ENCODE measurements at regions not wholly inside any gene's neighbourhood (a gene's known extent, or its start where the extent isn't known, plus 50 kb on each side); places are given as distances from the start of the nearest gene placed in this dataset.

- no peak overlapping the region for H3K4me3 ChIP-seq (ENCODE audit: low read depth, low read length)
- no peak for TF ChIP-seq CTCF (IDR thresholded peaks at IDR 0.05; ENCODE audit: low read depth, low read length, missing control alignments)
- no peak for DNase-seq (ENCODE audit: low read depth)
- in situ Hi-C loops (cut with HindIII; ENCODE audit: low sequenced_read_pairs): no loop called here
Observed at GRCh38 chr17:13135506-13135905, 117.7 kb upstream of the ELAC2 start.

- H3K4me3 ChIP-seq (ENCODE audit: low read depth, low read length): no peak overlapping the region
- in situ Hi-C loops (cut with HindIII; ENCODE audit: low sequenced_read_pairs): no loop called here
- DNase-seq (ENCODE audit: low read depth): no peak
- TF ChIP-seq CTCF (IDR thresholded peaks at IDR 0.05; ENCODE audit: low read depth, low read length, missing control alignments): no peak
Observed at GRCh38 chr17:13134076-13134475, 116.2 kb upstream of the ELAC2 start.

- no peak for TF ChIP-seq CTCF (IDR thresholded peaks at IDR 0.05; ENCODE audit: low read depth, low read length, missing control alignments)
- no peak overlapping the region for H3K4me3 ChIP-seq (ENCODE audit: low read depth, low read length)
- no peak for DNase-seq (ENCODE audit: low read depth)
- in situ Hi-C loops (cut with HindIII; ENCODE audit: low sequenced_read_pairs): no loop called here
Observed at GRCh38 chr17:13131225-13131624, 113.4 kb upstream of the ELAC2 start.

GRCh38 chr17:13129356-13129755 lies 111.5 kb upstream of the ELAC2 start:
- no peak for TF ChIP-seq CTCF (IDR thresholded peaks at IDR 0.05; ENCODE audit: low read depth, low read length, missing control alignments)
- in situ Hi-C loops (cut with HindIII; ENCODE audit: low sequenced_read_pairs): no loop called here
- H3K4me3 ChIP-seq (ENCODE audit: low read depth, low read length): no peak overlapping the region
- no peak for DNase-seq (ENCODE audit: low read depth)

GRCh38 chr17:13128676-13129075 lies 110.8 kb upstream of the ELAC2 start:
- no peak overlapping the region for H3K4me3 ChIP-seq (ENCODE audit: low read depth, low read length)
- no peak for DNase-seq (ENCODE audit: low read depth)
- in situ Hi-C loops (cut with HindIII; ENCODE audit: low sequenced_read_pairs): no loop called here
- TF ChIP-seq CTCF (IDR thresholded peaks at IDR 0.05; ENCODE audit: low read depth, low read length, missing control alignments): no peak

- DNase-seq (ENCODE audit: low read depth): no peak
- TF ChIP-seq CTCF (IDR thresholded peaks at IDR 0.05; ENCODE audit: low read depth, low read length, missing control alignments): no peak
- in situ Hi-C loops (cut with HindIII; ENCODE audit: low sequenced_read_pairs): no loop called here
- H3K4me3 ChIP-seq (ENCODE audit: low read depth, low read length): no peak overlapping the region
Observed at GRCh38 chr17:13127921-13128602, 110.2 kb upstream of the ELAC2 start.

Measured in astrocyte of the cerebellum (primary cell).